ENCODE measurements at regions not wholly inside any gene's neighbourhood (a gene's known extent, or its start where the extent isn't known, plus 50 kb on each side); places are given as distances from the start of the nearest gene placed in this dataset.

DNA sequence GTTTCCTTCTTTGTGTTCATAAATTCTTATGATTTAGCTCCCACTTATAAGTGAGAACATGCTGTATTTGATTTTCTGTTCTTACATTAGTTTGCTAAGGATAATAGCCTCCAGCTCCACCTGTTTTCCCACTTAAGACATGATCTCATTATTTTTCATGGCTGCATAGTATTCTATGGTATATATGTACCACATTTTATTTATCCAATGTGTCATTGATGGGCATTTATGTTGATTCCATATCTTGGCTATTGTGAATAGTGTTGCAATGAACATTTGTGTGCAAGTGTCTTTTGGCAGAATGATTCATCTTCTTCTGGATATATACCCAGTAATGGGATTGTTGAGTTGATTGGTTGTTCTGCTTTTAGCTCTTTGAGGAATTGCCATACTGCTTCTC, 1234.8 kb downstream of the ADGRL3 start:
- TF ChIP-seq POLR2A (IDR thresholded peaks at IDR 0.05) = no peak
- TF ChIP-seq, protein P1, sequence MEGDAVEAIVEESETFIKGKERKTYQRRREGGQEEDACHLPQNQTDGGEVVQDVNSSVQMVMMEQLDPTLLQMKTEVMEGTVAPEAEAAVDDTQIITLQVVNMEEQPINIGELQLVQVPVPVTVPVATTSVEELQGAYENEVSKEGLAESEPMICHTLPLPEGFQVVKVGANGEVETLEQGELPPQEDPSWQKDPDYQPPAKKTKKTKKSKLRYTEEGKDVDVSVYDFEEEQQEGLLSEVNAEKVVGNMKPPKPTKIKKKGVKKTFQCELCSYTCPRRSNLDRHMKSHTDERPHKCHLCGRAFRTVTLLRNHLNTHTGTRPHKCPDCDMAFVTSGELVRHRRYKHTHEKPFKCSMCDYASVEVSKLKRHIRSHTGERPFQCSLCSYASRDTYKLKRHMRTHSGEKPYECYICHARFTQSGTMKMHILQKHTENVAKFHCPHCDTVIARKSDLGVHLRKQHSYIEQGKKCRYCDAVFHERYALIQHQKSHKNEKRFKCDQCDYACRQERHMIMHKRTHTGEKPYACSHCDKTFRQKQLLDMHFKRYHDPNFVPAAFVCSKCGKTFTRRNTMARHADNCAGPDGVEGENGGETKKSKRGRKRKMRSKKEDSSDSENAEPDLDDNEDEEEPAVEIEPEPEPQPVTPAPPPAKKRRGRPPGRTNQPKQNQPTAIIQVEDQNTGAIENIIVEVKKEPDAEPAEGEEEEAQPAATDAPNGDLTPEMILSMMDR (IDR thresholded peaks at IDR 0.05) = no peak
